Embryonic facial prominence (tissue), 1 donor: ENCODE measurements at regions not wholly inside any gene's neighbourhood (a gene's known extent, or its start where the extent isn't known, plus 50 kb on each side); places are given as distances from the start of the nearest gene placed in this dataset.
"Not testable (repeated sequence)": the region's sequence is repeated elsewhere in the genome, so short reads cannot be mapped to it uniquely, and the experiment has no call there.

ENCODE experiments used
- DNase-seq: peaks from one replicate; pipeline ENCODE4 v3.0.0-alpha.2; 2016; ENCODE audit errors: extremely low spot score

DNA sequence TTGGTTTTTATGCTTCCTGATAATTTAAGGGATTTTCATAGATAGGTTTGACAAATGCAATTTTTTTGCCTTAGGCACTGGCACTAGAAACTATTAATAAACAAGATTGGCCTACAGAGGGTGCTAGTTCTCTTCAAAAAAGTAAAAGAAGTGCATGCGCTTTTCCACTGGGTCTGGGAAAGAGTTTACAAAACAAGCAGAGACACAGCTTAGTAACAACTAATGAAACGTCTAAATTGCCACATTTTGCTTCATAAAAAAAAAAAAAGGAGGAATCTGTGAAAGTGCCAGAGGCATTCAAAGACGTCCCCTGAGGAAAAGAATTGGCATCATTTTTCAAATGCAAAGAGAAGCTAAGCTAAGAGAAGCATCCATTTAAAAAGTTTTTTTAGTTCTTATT is 58.3 kb upstream of the EEA1 start:
- peak; percentile 67 for DNase-seq

GRCh38 chr12:92987846-92988621 is 58.9 kb upstream of the EEA1 start:
- DNase-seq = no peak

GRCh38 chr12:92988622-92989130 is 59.6 kb upstream of the EEA1 start:
- DNase-seq = no peak

DNA sequence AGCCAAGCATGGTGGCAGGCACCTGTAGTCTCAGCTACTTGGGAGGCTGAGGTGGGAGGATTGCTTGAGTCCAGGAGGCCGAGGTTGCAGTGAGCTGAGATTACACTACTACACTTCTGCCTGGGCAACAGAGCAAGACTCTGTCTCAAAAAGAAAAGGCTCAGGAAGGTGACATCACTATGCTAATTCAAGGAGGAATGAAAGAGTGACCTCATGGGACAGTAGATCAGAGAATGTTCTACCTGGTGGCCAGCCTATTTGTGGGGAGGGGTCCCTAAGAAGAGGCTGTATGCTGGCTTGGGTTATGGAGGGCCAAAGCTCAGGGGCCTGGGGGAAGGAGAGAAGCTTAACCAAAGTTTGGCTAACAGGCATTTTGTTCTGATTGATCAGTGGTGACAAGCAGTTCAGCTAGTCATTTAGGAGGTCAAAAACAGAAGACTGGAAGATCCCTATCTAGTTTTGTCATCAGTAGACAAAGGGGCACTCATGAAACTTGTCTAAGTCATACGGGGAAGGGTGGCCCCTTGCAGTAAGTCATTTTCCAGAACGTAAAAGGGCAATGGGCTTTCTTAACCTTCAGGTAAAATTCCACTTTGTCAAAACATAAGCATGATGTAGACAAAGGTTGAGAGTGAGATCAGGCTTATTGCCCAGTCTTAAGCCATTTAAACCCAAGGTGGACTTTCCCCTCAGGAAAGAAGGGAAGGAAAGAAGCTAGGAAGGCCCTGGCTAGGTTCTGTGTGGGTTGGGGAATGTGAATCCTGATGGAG is 60.8 kb upstream of the EEA1 start:
- no peak for DNase-seq

- no peak for DNase-seq
Measured at GRCh38 chr12:92991134-92991533, 62.0 kb upstream of the EEA1 start.

- DNase-seq = no peak
Measured at GRCh38 chr12:92992041-92992440, 62.9 kb upstream of the EEA1 start.

GRCh38 chr12:92993259-92993658 is 64.2 kb upstream of the EEA1 start:
- DNase-seq = no peak

DNA sequence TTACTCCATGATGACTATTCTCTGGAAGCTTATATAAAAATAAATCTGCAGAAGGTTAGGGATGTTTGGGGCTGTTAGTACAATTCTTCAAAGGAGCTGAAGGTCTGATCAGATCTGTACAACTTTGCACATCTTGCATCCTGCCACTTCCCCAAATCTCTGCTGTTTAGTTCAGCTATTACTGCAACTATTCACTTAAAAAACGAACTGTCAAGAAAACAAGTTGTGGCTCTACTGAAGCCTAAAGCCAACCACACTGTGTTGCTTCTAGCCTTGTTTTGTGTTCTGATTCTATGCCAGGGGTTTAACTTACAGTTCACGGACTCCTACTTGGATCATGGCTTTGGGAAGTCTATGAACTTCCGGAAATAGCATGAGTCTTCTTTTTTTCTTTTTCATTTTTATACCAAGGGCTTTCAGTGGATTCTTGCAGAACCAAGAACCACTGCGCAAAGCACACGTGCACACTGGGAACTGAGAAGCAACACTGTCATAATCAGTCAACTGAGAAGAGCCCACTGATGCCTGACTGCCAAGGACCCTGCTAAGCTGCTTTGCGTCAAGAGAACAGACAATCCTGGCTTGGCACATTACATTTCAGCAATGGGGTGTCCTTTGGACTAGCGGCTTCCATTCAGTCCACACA is 66.3 kb upstream of the EEA1 start:
- DNase-seq = no peak

DNA sequence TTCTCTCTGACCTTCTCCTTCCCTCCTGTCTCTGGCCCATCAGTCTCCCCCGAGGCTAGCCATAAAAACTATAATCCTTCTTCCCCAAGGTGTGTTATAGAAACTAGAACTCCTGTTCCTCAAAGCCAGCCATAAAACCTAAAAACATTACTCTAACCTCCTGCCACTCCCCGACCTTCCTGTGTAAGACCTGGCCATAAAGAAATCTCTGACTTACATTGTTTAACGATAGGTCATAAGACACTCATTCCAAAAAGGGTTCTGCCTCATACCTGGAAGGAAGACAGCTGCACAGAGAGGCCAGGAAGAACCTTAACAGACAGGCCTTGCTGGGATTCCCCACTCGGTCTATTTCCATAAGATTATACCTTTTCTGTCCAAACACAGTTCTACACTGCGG is 70.9 kb upstream of the EEA1 start:
- no peak for DNase-seq

DNA sequence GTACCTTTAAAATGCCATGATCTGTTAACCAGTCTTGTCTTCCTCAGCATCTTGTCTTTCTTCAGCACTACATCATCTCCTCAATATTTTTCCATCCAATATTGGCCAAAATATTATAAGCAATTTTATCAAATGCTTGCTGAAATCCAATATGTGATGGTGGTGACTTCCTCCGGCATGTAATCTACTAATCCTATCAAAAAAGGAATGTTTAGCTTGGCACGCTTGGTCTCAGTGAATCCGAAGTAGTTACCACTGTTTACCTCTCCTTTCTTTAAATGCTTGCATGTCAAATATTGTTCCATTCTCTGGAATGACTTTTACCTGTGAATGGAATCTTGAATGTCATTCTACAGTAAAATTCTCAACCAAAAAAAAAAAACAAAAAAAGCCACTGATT is 72.3 kb upstream of the EEA1 start:
- DNase-seq = no peak

GRCh38 chr12:93002293-93003054 is 73.4 kb upstream of the EEA1 start:
- no peak for DNase-seq

GRCh38 chr12:93003531-93004239 is 74.6 kb upstream of the EEA1 start:
- DNase-seq = no peak

GRCh38 chr12:93005928-93006392 is 76.9 kb upstream of the EEA1 start:
- no peak for DNase-seq

DNA sequence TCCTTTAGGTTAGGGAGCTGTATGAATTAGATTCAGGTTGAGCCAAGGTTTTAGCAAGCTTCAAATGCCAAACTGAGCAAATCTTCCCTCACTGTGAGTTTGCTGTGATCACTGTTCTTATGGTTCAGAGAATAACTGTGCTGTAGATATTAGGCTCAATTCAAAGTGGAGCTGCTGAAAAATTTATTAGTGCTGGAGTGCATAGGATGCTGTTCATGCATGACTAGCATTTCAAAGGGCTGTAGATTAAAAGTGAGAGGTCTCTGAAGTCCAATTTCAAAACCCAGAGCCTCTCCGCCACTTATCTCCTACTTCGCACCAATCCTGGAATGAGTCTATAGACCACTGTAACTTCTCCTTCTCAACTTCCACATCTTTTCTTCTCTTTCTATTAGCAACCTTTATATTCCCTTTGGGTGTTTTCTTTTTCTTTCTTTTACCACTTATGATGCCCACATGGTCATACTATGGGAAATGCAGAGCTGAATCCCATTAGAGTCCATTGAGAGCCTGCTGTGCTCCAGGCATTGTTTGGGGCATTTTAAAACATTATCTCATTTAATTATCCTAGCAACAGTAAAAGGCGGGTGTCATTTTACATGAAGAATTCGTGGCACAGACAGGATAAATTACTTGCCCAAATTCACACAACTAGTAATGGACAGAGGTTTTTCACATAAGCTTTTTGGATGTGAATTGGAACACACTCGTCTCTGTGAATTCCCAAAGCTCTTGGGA is 77.5 kb upstream of the EEA1 start:
- DNase-seq = no peak

DNA sequence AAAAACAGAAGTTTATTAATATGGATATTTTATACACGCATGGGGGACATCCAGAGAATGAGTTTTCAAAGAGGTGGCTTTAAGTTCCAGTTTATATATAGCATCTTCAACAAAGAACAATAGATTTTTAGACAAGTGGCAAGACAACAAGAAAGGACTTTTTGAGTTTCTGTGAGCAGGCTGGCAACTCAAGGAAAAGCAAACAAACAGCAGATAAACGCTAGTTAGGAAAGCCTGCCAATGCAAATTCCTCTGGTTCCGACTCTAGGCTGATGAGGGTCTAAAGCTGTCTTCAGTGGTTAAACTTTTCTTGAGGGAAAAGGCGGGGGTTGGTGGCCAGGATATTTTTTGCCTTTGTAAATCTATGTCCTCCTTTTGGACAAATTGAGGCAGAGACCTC is 78.4 kb upstream of the EEA1 start:
- DNase-seq = no peak

DNA sequence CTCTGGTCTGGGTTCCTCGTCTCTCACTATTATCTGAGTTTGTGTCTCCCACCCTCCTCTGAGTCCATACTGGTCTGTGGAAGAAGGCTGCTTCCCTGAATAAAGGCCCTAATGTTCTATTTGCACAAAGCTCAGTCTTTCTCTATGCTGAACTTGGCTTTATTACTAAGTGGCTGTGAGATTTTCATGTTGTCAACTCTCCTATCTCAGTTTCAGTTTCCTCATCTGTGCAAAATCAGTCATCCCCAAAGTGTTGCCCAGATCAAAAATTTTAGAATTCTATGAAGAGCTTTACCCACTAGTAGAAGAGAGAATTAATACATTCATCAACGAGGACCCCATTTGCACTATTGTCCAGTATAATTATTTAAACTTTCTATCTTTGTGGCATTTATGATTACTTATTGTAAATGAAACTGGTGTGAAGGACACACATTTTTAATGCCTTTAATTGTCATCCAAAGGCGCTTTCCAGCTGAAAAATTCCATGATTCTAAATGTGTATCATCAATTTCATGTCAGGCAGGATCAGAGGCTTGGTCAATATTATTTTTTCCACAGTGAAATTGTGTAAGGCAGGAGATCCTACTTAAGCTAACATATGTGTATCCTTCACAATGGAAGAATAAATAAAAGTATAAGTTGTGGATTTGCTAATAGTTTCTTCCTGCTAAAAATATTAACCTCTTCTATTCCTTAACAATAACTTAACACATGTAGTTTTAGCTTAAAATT is 79.1 kb upstream of the EEA1 start:
- no peak for DNase-seq

GRCh38 chr12:93008880-93009279 is 79.8 kb upstream of the EEA1 start:
- DNase-seq = not testable (repeated sequence)

- no peak for DNase-seq
Measured at GRCh38 chr12:93009533-93009932, 80.4 kb upstream of the EEA1 start.

DNA sequence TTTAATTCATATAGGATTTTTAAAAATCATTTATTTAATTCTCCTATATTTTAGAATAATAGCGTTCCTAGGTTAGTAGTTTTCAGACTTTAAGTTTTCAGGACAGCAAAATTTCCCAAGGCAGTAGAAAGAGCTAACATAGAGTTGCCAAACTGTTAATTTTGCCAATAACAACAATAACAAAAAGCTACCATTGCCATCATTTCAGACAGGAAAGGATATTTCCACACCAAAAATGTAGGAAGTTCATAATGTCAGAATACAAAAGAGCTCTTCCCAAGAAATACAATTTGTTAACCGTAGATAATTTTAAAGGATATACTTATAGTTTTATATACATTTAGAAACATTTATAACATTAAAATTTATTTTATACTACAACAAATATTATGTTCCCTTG is 81.4 kb upstream of the EEA1 start:
- DNase-seq = no peak

DNA sequence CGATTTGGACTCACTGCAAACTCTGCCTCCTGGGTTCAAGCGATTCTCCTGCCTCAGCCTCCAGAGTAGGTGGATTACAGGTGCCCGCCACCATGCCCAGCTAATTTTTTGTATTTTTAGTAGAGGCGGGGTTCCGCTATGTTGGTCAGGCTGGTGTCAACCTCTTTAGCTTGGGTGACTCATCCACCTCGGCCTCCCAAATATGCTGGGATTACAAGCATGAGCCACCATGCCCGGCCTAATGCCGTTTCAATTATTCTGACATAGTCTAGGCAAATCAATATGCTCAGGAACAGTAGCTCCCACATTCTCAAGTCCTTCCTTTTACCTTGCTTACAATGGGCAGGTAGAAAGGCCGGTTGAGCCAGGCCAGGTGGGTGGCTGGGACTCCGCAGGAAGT is 82.0 kb upstream of the EEA1 start:
- DNase-seq = no peak
